ENCODE measurements at regions not wholly inside any gene's neighbourhood (a gene's known extent, or its start where the extent isn't known, plus 50 kb on each side); places are given as distances from the start of the nearest gene placed in this dataset.

- in situ Hi-C loops (cut with MboI; ENCODE audit: low sequenced_read_pairs in 4 of 4): no loop called here
- ATAC-seq (no peak), DNase-seq (no peak)
Measured at GRCh38 chr12:23029185-23029584, 404.2 kb downstream of the ETNK1 start.

GRCh38 chr12:23039834-23040233, 414.9 kb downstream of the ETNK1 start:
- Histone ChIP-seq H3K9me3 (no peaks in the 10 kb centered on the region), H3K36me3 (no peaks in the 10 kb centered on the region), H3K4me1 (no peaks in the 10 kb centered on the region), H3K27ac (no peak overlapping the region), H3K27me3 (no peaks in the 10 kb centered on the region), H3K4me3 (no peak overlapping the region)
- intact Hi-C loops (cut with DNase I; ENCODE audit: low total_unique reads) (no loop called here), in situ Hi-C loops (cut with MboI; ENCODE audit: low sequenced_read_pairs in 4 of 4) (no loop called here)
- no peak for DNase-seq
- ATAC-seq: no peak
- TF ChIP-seq, protein P1, sequence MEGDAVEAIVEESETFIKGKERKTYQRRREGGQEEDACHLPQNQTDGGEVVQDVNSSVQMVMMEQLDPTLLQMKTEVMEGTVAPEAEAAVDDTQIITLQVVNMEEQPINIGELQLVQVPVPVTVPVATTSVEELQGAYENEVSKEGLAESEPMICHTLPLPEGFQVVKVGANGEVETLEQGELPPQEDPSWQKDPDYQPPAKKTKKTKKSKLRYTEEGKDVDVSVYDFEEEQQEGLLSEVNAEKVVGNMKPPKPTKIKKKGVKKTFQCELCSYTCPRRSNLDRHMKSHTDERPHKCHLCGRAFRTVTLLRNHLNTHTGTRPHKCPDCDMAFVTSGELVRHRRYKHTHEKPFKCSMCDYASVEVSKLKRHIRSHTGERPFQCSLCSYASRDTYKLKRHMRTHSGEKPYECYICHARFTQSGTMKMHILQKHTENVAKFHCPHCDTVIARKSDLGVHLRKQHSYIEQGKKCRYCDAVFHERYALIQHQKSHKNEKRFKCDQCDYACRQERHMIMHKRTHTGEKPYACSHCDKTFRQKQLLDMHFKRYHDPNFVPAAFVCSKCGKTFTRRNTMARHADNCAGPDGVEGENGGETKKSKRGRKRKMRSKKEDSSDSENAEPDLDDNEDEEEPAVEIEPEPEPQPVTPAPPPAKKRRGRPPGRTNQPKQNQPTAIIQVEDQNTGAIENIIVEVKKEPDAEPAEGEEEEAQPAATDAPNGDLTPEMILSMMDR (IDR thresholded peaks at IDR 0.05 in 4 of 5, conservative IDR thresholded peaks at IDR 0.05 in 1 of 5): no peak
- TF ChIP-seq POLR2A (IDR thresholded peaks at IDR 0.05): no peak

More at GRCh38 chr12:23029185-23029584, 404.2 kb downstream of the ETNK1 start:
- intact Hi-C loops (cut with DNase I; ENCODE audit: low total_unique reads): no loop called here
- TF ChIP-seq, protein P1 (IDR thresholded peaks at IDR 0.05 in 4 of 5, conservative IDR thresholded peaks at IDR 0.05 in 1 of 5): no peak
- TF ChIP-seq POLR2A (IDR thresholded peaks at IDR 0.05): no peak
- Histone ChIP-seq H3K4me3 (no peak overlapping the region), H3K27me3 (no peaks in the 10 kb centered on the region), H3K4me1 (no peaks in the 10 kb centered on the region), H3K9me3 (no peaks in the 10 kb centered on the region), H3K36me3 (no peaks in the 10 kb centered on the region), H3K27ac (no peak overlapping the region)

DNA sequence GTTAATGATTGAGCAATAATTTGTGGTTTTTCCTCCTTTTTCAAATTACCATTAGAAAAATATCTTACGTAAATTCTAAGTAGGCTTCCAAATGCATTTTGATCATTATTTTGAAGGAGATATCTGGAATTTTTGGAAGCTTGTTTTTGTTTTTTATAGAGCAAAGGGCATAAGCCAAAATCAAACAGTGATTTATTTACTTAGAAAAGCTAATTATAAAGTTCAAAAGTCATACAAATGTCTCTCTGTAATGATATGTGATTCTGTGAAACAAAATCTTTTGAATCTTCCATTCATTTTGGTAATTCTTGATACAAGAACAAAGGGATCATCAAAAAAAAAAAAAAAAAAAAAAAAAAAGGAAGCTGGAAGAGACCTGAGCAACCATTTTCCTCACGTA, 416.8 kb downstream of the ETNK1 start:
- no peak overlapping the region for H3K4me3 ChIP-seq
- ATAC-seq: no peak
- intact Hi-C loops (cut with DNase I; ENCODE audit: low total_unique reads) (no loop called here), in situ Hi-C loops (cut with MboI; ENCODE audit: low sequenced_read_pairs in 4 of 4) (no loop called here)
- no peak overlapping the region for H3K27ac ChIP-seq
- no peaks in the 10 kb centered on the region for H3K4me1 ChIP-seq
- no peak for DNase-seq
- no peaks in the 10 kb centered on the region for H3K27me3 ChIP-seq
- TF ChIP-seq, protein P1 (IDR thresholded peaks at IDR 0.05 in 4 of 5, conservative IDR thresholded peaks at IDR 0.05 in 1 of 5): no peak
- no peak for TF ChIP-seq POLR2A (IDR thresholded peaks at IDR 0.05)
- H3K36me3 ChIP-seq: no peaks in the 10 kb centered on the region
- H3K9me3 ChIP-seq: no peaks in the 10 kb centered on the region

GRCh38 chr12:23043646-23044045, 418.7 kb downstream of the ETNK1 start:
- TF ChIP-seq, protein P1 (IDR thresholded peaks at IDR 0.05 in 4 of 5, conservative IDR thresholded peaks at IDR 0.05 in 1 of 5): no peak
- TF ChIP-seq POLR2A (IDR thresholded peaks at IDR 0.05): no peak
- intact Hi-C loops (cut with DNase I; ENCODE audit: low total_unique reads) (no loop called here), in situ Hi-C loops (cut with MboI; ENCODE audit: low sequenced_read_pairs in 4 of 4) (no loop called here)
- no peak for DNase-seq
- Histone ChIP-seq H3K4me3 (no peak overlapping the region), H3K36me3 (no peaks in the 10 kb centered on the region), H3K27me3 (no peaks in the 10 kb centered on the region), H3K4me1 (no peaks in the 10 kb centered on the region), H3K27ac (no peak overlapping the region), H3K9me3 (no peaks in the 10 kb centered on the region)
- ATAC-seq: no peak

- Histone ChIP-seq H3K27ac (no peak overlapping the region), H3K4me1 (no peaks in the 10 kb centered on the region), H3K36me3 (no peaks in the 10 kb centered on the region), H3K4me3 (no peak overlapping the region), H3K9me3 (no peaks in the 10 kb centered on the region), H3K27me3 (no peaks in the 10 kb centered on the region)
- intact Hi-C loops (cut with DNase I; ENCODE audit: low total_unique reads): no loop called here
- TF ChIP-seq, protein P1 (IDR thresholded peaks at IDR 0.05 in 4 of 5, conservative IDR thresholded peaks at IDR 0.05 in 1 of 5): no peak
- no peak for TF ChIP-seq POLR2A (IDR thresholded peaks at IDR 0.05)
- in situ Hi-C loops (cut with MboI; ENCODE audit: low sequenced_read_pairs in 4 of 4): no loop called here
- ATAC-seq (no peak), DNase-seq (no peak)
Measured at GRCh38 chr12:23049180-23049579, 424.2 kb downstream of the ETNK1 start.

Measured in gastrocnemius medialis (tissue), 4 donors.